ENCODE measurements at regions not wholly inside any gene's neighbourhood (a gene's known extent, or its start where the extent isn't known, plus 50 kb on each side); places are given as distances from the start of the nearest gene placed in this dataset.

DNA sequence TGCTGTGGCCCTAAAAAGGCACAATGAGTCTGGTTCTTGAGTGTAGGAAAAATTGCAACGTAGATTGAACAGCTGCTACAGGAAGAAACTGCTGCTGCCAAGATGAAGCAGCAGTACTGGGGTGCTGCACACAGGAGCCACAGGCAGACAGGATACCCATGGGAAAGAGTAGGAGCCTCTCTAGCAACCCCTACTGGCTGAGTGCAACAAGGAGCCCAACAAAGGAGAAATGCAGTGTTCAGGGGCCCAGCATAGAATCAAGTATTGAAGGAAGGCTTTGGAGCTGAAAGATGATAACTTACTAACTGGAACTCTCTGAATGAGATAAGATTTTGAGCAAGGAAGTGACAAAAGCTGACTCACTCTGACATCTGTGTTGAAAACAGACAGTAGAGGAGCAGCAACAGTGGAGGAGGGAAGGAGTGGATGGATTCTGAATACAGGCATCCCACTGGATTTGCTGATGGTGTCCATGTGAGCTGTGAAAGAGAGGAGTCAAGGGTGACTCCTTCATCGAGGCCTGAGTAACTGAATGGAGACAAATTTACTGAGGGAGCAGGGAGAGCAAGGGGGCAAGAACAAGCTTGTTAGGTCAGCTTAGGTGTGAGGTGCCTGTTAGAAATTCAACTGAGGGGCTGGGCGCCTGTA, 534.7 kb upstream of the JARID2 start:
- TF ChIP-seq, protein P1, sequence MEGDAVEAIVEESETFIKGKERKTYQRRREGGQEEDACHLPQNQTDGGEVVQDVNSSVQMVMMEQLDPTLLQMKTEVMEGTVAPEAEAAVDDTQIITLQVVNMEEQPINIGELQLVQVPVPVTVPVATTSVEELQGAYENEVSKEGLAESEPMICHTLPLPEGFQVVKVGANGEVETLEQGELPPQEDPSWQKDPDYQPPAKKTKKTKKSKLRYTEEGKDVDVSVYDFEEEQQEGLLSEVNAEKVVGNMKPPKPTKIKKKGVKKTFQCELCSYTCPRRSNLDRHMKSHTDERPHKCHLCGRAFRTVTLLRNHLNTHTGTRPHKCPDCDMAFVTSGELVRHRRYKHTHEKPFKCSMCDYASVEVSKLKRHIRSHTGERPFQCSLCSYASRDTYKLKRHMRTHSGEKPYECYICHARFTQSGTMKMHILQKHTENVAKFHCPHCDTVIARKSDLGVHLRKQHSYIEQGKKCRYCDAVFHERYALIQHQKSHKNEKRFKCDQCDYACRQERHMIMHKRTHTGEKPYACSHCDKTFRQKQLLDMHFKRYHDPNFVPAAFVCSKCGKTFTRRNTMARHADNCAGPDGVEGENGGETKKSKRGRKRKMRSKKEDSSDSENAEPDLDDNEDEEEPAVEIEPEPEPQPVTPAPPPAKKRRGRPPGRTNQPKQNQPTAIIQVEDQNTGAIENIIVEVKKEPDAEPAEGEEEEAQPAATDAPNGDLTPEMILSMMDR (IDR thresholded peaks at IDR 0.05; ENCODE audit: low read depth, low read length, poor library complexity, severe bottlenecking): peak; percentile 76
- no peak for TF ChIP-seq EZH2phosphoT487 (IDR thresholded peaks at IDR 0.05; ENCODE audit: borderline replicate concordance, low read length)
